CD4-positive, alpha-beta T cell treated with Interleukin-12 subunit alpha and Interleukin-12 subunit beta, for 1 hour (primary cell): ENCODE measurements at regions not wholly inside any gene's neighbourhood (a gene's known extent, or its start where the extent isn't known, plus 50 kb on each side); places are given as distances from the start of the nearest gene placed in this dataset.

Experiments
- DNase-seq: peaks from one replicate; pipeline ENCODE4 v3.0.0-alpha.2; 2020

DNA sequence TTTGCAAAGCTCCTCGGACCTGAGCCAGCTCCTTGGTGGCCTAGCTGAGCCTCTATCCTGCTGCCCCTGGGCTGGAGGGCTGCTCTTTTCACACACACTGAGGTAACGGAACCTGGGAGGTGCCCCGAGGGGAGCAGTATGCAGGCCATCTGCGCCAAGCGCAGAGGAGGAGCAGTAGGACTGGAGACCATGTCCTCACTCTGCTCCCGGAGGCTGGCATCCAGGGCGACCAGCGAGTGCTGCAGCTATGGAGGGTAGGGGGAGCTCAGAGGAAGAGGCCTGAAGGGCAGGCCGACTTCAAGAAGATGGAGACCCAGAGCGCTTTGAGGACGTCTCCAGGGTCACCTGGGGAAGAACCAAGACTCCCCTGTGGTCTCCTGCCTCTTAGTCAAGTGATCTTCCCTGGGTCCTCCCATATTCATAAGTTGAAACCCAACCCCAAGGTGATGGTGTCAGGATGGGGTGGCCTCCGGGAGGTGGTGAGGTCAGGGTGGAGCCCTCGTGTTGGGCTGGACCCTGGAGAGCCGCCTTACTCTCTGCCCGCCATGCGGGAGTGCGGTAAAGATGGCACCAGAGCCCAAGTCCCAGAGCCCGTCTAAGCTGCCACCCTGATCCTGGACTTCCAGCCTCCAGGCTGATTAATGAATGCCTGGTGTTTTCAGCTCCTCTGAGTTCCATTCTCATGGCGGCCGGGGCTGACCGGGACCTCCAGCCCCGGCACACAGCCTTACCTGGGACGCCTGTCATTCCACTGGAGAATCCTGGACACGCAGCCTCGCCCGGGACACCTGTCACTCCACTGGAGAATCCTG is 160.7 kb downstream of the NDUFA10 start:
- DNase-seq = no peak

DNA sequence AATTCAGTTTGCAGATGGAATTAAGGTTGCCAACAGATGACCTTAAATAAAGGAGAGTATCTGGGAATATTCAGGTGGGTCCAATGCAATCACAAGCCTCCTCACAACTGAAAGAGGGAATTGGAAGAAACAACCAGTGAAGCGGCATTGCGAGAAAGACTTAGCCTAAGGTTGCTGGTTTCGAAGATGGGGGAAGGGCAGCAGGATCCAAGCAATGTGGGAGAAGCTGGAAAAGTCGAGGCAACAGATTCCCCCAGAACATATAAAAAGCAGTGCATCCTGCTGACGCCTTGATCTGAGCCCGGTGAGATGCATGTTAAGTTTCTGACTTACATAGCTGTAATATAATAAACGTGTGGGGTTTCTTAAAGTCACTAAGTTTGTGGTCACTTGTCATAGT is 162.5 kb downstream of the NDUFA10 start:
- no peak for DNase-seq

DNA sequence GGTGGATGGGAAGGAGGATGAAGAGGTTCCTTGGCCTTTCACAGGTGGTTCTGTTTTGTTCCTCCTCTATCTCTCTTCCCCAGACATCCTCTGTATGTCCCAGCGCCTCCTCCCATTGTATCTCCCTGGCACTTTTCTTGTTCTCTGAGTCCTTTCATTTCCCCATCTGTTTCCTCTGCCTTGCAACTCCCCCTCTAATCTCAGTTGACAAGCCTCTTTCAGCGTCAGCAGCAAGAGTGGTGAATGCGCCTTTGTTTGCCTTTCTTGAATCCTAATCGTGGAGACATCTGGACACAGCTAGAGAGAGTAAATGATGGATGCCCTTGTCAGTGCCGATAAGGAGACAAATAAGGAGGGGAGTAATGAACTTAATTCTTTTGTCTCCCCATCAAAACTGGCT is 167.0 kb downstream of the NDUFA10 start:
- no peak for DNase-seq

DNA sequence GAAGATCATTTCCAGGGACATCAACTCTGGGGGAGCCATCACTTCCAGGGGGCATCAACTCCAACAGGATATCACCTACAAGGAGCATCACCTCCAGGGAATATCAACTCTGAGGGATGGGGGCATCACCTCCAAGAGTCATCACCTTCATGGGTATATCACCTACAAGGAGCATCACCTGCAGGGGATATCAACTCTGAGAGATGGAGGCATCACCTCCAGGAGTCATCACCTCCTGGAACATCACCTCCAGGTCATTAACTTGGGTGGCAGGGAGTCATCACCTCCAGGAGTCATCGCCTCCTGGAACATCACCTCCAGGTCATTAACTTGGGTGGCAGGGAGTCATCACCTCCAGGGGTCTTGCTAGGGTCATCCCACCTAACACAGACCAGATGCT is 167.6 kb downstream of the NDUFA10 start:
- no peak for DNase-seq

DNA sequence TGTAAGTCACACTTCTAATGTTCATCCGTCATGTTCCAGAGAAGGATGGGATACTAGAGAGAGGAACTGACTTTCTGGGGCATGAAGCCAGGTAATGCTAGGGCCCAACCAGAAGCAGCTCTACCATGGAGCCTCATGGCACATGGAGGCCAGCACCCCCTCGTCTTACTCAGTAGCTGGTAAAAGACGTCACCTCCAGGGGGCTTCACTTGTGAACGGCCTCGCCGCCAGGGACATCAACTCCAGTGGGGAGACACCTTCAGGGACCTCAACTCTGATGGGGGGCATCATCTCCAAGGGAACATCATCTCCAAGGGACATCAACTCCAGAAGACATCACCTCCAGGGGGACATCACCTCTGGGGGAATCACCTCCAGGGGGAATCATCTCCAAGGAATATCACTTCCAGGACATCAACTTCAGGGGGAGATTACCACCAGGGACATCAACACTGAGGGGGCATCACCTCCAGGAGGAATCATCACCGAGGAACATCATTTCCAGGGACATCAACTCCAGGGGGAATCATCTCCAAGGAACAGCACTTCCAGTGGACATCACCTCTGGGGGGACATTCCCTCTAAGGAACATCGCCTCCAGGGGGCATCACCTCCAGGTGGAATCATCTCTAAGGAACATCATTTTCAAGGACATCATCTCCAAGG is 168.4 kb downstream of the NDUFA10 start:
- DNase-seq = no peak

DNA sequence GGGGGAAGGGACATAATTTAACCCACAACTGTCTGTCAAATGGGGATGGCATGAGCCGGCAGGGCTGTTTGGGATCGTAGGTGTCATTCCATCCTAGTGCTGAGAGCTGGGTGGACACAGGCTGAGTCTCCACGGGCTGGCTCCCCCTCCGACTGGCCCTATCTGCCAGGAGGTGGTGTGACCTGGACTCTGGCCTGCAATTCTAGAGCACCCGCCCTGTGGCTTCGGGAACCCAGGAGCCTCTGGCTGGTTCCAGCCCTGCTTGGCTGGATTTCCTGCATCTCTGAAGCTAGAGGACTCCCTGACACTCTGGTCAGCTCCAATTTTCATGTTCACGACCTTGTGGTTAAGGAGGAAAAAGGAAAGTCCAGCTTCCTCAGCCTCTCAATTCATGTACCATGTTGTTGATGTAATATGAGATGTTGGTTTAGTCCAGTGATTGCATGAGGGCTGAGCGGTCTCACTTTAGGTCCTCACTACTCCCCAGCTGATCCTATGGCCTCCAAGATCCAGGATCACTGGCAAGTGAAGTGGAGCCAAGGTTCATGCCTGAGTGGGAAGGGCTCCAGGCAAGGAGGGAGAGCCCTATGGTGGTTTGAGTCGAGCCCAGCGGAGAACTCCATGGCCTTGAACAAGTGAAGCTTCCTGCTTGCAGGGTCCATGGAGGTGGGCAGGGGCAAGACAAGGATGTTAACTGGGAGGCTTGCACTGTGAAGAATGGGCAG is 169.1 kb downstream of the NDUFA10 start:
- no peak for DNase-seq

DNA sequence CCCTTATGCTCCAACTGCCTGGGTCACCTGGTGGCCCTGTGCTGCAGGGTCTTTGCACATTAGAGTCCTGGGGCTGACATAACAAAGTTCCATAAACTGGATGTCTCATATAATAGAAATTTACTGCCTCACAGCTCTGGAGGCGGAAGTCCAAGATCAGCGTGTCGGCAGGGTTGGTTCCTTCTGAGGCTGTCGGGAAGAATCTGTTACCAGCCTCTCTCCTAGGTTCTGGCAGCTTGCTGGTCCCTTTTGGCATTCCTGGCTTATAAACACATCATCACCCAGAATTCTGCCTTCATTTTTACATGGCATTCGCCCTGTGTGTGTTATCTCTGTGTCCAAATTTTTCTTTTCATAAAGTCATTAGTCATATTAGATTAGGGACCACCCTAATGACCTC is 170.5 kb downstream of the NDUFA10 start:
- DNase-seq = no peak

DNA sequence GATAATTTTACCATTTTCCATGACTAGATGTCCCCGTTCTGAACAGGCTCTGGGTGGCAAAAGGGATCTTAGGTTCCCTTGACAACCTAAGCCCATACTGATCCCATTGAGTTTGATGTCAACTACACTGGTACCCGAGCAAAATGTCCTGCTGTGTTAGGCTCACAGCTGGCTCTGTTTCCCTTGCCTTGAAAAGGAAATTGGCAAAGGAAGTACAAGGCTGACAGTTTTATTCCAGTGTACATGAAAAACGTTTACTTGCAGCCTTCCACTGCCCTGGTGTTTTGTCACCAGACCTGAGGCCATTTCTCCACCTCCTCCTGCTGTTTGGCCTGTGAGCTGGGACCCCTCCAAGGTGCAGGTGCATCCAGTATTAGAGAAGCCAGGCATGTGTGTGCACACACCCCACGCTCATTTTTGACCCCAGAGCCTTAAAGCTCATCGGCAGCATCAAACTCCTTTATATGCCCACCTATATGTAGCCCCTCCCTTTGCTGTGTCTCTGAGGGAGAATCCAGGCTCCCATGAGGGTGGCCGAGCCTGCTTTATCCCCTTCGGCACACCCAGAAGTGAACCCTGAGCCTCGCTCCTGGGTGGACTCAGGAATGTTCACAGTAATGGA is 171.3 kb downstream of the NDUFA10 start:
- no peak for DNase-seq

DNA sequence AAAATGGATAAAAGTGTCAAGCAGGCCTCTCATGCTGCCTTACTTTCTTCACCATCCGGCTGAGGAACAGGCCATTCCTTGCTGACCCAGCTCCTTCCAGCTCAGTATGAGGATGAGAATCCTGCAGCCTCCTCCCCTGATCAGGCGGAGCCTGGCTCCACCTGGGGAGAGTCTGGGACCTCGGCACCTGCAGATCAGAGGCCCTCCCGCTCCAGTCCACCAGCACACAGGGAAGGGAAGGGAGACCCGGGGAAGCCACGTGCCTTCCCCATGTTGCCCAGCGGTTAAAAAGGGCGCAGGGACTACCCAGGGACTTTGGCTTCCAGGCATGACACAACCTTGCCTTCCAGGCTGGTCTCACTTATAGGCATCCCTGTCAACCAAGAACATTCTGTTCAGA is 172.0 kb downstream of the NDUFA10 start:
- no peak for DNase-seq

DNA sequence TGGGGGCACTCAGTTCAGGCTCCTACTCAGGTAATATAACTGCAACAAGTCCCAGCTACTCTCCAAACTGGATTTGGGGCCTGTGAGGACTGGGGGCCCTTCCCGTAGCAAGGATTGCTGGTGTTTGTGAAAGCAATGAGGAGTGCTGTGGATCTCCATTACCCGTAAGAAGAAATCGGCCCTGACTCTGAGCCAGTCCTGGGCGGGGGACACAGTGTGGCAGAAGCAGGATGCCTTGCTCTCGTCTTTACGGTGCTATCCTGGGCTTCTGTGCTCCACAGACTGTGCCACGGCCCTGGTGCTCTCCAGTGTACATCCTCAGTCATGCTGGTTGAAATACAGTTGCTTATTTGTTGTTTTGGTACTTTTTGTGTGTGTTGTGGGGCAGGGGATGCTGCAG is 172.9 kb downstream of the NDUFA10 start:
- DNase-seq = no peak

DNA sequence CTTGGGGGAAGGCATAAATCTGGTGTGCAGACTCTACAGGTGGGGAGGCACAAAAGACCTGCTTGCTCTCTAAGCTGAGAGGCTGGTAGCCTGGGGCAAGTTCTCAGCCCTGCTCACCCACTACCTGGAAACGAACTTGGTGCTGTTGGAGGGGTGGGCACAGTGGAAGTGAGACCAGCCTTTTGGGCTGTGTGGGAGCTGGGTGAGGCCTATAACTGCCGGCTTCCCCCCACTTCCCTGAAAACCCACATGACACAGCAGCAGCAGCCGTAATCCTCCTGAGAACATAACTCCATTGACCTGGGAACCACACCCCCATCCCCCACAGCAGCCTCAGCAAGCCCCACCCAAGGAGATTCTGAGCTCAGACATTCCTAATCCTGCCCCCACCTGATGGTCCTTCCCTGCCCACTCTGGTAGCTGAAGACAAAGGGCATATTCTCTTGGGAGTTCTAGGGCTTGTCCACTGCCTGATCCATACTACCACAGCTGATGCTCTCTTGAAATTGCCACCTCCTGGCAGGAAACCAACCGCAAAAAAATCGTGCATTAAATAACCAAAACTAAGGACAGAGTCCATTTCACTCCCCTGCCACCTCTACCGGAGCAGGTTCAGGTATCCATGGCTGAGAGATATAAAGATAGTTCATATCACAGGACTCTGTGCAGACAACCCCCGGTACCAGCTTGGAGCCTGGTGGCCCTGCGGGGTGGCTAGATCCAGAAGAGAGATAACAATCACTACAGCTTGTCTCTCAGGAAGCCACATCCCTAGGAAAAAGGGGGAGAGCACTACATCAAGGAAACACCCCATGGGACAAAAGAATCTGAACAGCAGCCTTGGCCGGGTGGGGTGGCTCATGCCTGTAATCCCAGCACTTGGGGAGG is 178.1 kb downstream of the NDUFA10 start:
- DNase-seq = no peak

DNA sequence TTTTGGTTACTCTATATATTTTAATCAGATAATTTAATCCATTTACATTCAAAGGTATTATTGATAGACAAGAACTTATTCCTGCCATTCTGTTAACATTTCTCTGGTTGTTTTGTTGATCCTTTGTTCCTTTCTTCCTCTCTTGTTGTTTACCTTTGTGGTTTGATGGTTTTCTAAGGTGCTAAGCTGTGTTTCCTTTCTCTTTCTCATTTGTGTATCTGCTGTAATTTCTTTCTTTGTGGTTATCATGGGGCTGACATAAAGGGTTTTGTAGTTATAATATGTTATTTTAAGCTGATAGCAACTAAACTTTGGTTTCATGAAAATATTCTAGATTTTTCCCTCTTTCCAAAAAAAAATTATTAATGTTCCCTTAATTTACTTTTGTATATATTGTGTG is 179.2 kb downstream of the NDUFA10 start:
- DNase-seq = no peak

DNA sequence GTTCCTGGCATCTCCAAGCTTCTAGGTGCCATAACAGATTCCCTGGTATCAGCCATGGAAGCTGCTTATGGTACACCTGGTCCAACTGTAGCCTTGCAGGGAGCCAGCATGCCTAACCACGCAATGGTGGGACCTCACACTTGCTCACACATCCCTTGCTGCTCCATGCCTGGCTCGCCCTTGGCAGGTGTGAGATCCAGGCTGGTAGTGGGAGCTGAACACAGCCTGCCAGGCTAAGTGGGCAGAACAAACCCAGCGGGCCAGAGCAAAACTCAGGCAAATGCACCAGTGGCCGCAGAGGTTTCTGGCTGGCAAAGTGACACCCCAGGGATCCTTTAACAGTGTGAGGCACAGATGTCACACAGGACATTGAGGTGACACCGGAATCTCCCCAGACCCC is 185.8 kb downstream of the NDUFA10 start:
- DNase-seq = no peak

DNA sequence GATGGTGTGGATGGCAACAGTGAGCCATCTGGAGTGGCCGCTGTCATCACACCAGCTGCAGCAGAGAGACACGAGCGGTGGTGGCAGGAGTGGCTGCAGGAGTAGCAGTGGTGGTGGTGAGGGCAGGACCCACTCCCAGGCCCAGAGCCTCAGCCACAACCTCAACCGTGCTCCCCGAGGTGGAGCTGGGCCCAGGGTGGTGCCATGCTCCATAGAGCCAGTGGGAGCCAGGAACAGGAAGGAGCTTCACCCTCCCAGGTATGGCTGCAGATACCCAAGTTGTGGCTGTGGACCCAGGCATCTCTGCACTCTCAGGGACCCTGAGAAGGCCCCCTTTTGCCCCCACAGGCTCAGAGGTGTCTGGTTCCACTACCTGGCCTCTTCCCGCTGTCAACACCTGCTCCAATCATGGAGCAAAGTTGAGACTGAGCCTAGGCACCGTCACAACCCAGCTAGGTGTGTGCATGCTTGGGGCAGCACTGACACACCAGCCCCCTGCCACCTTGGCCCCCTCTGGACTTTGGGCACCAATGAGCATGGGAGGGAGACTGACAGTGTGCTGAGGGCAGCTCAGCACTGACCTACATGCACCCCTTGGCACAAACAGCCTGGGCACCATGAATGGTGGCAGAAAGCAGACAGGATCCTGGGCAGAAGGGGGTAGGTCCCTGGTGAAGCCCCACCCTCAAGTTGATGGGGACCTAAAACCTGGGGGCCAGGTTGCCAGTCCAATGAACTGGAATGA is 188.9 kb downstream of the NDUFA10 start:
- DNase-seq = no peak

DNA sequence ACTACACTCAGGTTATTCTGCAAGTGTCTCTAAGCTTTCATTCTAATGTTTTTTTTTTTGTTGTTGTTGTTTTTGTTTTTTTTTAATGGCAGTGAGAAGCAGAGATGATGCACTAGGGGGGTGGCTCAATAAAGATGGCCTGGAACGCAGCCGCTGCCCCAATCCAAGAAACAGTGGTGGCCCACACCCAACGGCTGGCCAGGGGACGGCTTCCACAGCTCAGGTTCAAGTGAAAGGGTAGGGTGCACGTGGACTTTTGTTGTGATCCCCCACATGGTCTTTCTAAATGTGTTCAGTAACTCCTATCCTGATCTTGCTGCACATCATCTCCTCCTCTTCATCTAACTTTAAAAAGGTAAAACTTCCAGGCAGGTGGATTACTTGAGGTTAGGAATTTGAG is 190.1 kb downstream of the NDUFA10 start:
- no peak for DNase-seq

DNA sequence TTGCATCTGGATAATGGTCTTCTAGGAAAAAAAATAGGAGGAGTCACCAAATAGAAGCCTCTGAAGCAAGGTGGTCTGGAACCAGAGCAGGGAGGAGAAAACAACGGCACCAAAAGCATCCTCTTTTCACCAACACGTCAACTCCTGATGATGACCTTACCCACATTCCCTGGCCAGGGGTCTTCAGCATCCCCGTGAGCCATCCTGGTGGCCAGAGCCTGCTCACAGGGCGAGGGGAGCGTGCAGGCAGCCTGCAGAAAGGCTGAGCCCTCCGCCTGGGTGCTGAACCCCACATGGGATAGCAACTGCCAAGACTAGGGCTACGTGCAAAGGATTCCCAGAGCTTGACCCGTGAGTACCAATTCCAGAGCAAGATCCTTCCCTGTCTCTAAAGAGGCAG is 191.0 kb downstream of the NDUFA10 start:
- no peak for DNase-seq

DNA sequence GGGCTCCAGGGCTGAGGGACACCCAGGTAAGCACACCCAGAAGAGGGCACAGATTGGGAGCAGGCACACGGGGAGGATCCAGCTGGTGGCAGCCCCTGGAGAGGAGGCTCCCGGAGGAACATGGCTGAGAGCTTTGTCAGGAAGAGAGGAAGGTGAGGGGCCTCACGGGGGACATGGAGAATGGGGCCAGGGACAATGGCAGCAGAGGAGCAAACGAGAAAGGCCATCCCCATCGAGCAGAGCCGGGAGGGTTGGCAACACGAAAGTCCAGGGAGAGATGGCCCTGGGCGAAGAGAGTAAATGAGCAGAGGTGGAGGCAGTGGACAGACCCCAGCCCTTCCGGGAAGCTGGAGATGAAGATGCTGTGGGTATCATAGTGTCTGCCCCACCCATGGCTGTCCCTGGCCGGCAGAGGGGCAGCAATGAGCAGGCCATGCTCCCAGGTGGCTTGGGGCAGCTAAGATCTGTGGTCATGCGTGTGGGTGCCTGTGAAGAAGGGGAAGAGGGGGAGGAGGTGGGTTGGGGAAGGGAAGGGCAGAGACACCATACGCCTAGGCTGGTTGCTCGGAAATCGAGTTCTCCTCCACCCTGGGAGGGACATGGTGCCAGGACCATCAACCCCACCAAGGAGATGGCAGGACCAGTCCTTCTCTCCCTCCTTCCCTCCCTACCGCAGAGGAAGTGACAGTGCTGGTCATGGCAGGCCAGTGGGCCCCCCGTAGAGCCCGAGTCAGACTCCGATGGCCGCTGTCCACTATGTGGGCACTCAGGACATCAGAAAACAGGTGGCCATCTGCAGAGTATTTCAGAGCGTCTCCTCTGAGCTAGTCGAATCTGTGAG is 191.7 kb downstream of the NDUFA10 start:
- no peak for DNase-seq

DNA sequence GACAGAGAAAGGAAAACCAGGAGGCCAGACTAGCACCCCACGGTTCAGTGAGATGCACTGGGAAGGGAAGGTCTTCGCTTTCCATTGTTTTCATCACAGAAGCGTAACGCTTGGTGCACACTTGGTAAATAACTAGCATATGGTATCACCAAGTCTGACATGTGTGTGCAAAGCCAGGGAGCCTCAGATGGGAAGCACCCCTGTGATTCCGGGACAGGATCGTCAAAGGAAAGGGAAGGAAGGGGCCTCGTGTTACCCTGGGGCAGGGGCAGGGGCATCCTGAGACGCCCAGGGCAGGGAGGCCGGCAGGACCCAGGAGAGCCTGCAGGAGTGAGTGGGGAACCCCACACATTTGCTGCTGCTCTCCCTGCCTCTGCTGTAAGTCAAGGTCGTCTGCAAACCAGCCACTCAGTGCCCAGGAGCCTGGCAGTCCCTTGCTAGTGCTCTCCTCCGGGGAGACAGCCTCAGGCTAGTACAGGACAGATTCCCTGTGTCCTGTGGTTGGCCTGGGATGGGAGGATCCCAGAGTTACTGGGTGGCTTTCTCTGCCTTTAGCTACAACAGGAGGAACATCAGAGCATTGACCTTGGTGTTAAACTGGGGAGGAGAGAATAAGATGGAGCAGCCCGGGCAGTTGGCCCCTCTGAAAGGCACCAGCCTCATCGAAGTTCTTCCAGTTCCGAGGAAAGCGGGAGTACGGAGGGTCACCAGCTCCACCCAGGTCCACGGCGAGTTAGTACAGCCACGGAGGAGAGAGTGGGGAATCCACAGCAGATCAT is 192.5 kb downstream of the NDUFA10 start:
- DNase-seq = no peak

DNA sequence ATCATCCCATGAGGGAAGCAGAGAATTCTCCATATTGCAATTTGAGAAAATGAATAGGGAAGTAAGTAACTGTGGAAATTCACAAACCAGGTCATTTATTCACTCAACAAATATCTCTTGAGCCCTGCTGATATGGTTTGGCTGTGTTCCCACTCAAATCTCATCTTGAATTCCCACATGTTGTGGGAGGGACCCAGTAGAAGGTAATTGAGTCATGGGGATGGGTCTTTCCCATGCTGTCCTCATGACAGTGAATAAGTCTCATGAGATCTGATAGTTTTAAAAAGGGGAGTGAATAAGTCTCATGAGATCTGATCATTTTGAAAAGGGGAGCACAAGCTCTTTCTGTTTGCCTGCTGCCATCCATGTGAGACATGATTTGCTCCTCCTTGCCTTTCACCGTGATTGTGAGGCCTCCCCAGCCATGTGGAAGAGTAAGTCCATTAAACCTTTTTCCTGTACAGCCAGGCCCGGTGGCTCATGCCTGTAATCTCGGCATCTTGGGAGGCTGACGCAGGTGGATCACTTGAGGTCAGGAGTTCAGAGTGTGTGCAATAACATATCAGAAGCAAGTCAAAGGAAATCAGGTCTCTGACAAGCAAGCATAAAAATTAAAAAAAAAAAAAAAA is 193.2 kb downstream of the NDUFA10 start:
- no peak for DNase-seq
